HCT116 (cell line): ENCODE measurements at regions not wholly inside any gene's neighbourhood (a gene's known extent, or its start where the extent isn't known, plus 50 kb on each side); places are given as distances from the start of the nearest gene placed in this dataset.
"Not testable (repeated sequence)": the region's sequence is repeated elsewhere in the genome, so short reads cannot be mapped to it uniquely, and the experiment has no call there.

ENCODE experiments used
- ATAC-seq: fragments of 200-7000 bp; cut with Tn5 transposase; 2 replicates; pipeline ENCODE4 v1.9.1; 2020; ENCODE audit warnings: mild to moderate bottlenecking, moderate library complexity
- BruUV-seq: library from RNA; stranded (reverse); fragments of 400-500 nt; replicated peaks from 2 replicates; lab custom pipeline; 2021; lab: Mats Ljungman, UMichigan
- CTCF ChIA-PET: fragments of 300-600 bp; sonication (Branson Sonifier 250); formaldehyde crosslinking; loops from one replicate; lab custom pipeline; 2021; ENCODE audit warnings: antibody characterized with exemption; lab: Charles Lee
- POLR2A ChIA-PET: fragments of 300-600, 350-600 bp; sonication (Branson Sonifier 250); formaldehyde crosslinking; loops from one replicate; lab custom pipeline; 2021; ENCODE audit warnings: antibody characterized with exemption; lab: Charles Lee
- RAD21 ChIA-PET, 2 experiments: fragments of 300-600 bp; sonication (Branson Sonifier 250); formaldehyde crosslinking; loops; one replicate each; lab custom pipeline; 2023; ENCODE audit warnings: low total read pairs in 2 of 2; ENCODE audit not compliant: uncharacterized antibody in 2 of 2, unreplicated experiment in 2 of 2, low non-redundant PET in 1 of 2; lab: Charles Lee
- DNase-seq: peaks from one replicate; pipeline ENCODE4 v3.0.0-alpha.2; 2010; ENCODE audit warnings: low read depth, low spot score
- H2AFZ ChIP-seq: fragments of 200-600 bp; shearing (Covaris generic), sonication (generic); 2 replicates; pipeline ENCODE4 v1.6.1; 2017; ENCODE audit warnings: low read depth, mixed run types, mixed read lengths, antibody characterized with exemption, low read length; ENCODE audit not compliant: poor library complexity, severe bottlenecking
- H3K27ac ChIP-seq: 2 replicates; pipeline ENCODE4 v1.5.1; 2012; ENCODE audit warnings: low read depth, low read length
- H3K27me3 ChIP-seq: fragments of 200-600 bp; sonication (generic); 2 replicates; pipeline ENCODE4 v1.6.1; 2016; ENCODE audit warnings: mixed run types, low read length, mixed read lengths; ENCODE audit not compliant: insufficient read depth
- H3K36me3 ChIP-seq, 2 experiments: fragments of 200-500 bp in 1 of 2; fragments of 200-600 bp in 1 of 2; sonication (Bioruptor generic) in 1 of 2; sonication (generic) in 1 of 2; 2 replicates each; pipeline versions ENCODE4 v1.5.1 to v1.6.1; 2014 to 2016; ENCODE audit warnings: low read length in 2 of 2, inconsistent platforms in 1 of 2, mixed read lengths in 1 of 2, mixed run types in 1 of 2; ENCODE audit not compliant: insufficient read depth in 2 of 2, control insufficient read depth in 1 of 2
- H3K4me1 ChIP-seq, 2 experiments: fragments of 200-600 bp in 1 of 2; sonication (generic) in 1 of 2; 2 replicates each; pipeline versions ENCODE4 v1.5.1 to v1.6.1; 2012 to 2017; ENCODE audit warnings: low read length in 2 of 2, inconsistent platforms in 1 of 2, mild to moderate bottlenecking in 1 of 2, mixed read lengths in 1 of 2, mixed run types in 1 of 2, moderate library complexity in 1 of 2; ENCODE audit not compliant: insufficient read depth in 2 of 2, control insufficient read depth in 1 of 2
- H3K4me2 ChIP-seq: fragments of 200-600 bp; sonication (generic); 2 replicates; pipeline ENCODE4 v1.6.1; 2017; ENCODE audit warnings: mixed run types, low read length, mixed read lengths
- H3K4me3 ChIP-seq, 2 experiments: fragments of 200-600 bp in 1 of 2; sonication (generic) in 1 of 2; replicated peaks in 1 of 2; 2 replicates each; pipeline ENCODE4 v1.5.1; 2011 to 2016; ENCODE audit warnings: low read length in 2 of 2, control low read depth in 1 of 2, low read depth in 1 of 2, mild to moderate bottlenecking in 1 of 2, mixed read lengths in 1 of 2, mixed run types in 1 of 2
- H3K79me2 ChIP-seq: fragments of 200-600 bp; sonication (generic); 2 replicates; pipeline ENCODE4 v1.6.1; 2017; ENCODE audit warnings: mild to moderate bottlenecking, mixed run types, low read length, moderate library complexity, mixed read lengths; ENCODE audit not compliant: insufficient read depth
- H3K9ac ChIP-seq: fragments of 200-600 bp; sonication (generic); 2 replicates; pipeline ENCODE4 v1.6.1; 2016; ENCODE audit warnings: low read length, mixed read lengths
- H3K9me2 ChIP-seq: fragments of 200-600 bp; sonication (generic), shearing (Covaris generic); 2 replicates; pipeline ENCODE4 v1.6.1; 2017; ENCODE audit warnings: mixed run types, mild to moderate bottlenecking, moderate library complexity; ENCODE audit not compliant: insufficient read depth
- H3K9me3 ChIP-seq, 2 experiments: fragments of 200-500 bp in 1 of 2; fragments of 200-600 bp in 1 of 2; sonication (Bioruptor generic) in 1 of 2; sonication (generic) in 1 of 2; 2 replicates each; pipeline ENCODE4 v1.6.1; 2014 to 2017; ENCODE audit warnings: low read length in 2 of 2, mixed read lengths in 2 of 2, inconsistent platforms in 1 of 2, low read depth in 1 of 2, mild to moderate bottlenecking in 1 of 2, mixed run types in 1 of 2, moderate library complexity in 1 of 2; ENCODE audit not compliant: control insufficient read depth in 1 of 2, insufficient read depth in 1 of 2
- H4K20me1 ChIP-seq: fragments of 200-600 bp; sonication (generic), shearing (Covaris generic); 2 replicates; pipeline ENCODE4 v1.6.1; 2017; ENCODE audit warnings: mixed run types, mild to moderate bottlenecking, moderate library complexity; ENCODE audit not compliant: insufficient read depth
- EZH2phosphoT487 ChIP-seq: fragments of 200-600 bp; IDR thresholded peaks from 2 replicates; pipeline ENCODE4 v1.6.1; 2018; ENCODE audit warnings: antibody characterized with exemption, borderline replicate concordance
- JUND ChIP-seq: IDR thresholded peaks from 2 replicates; pipeline ENCODE4 v1.6.1; 2012
- intact Hi-C: fragments of 100-400 bp; cut with micrococcal nuclease; formaldehyde crosslinking; loops from 2 replicates; pipeline ENCODE4 v1.10.0; 2022

- H3K4me3 ChIP-seq, result no peak overlapping the region
- no peak overlapping the region for H3K4me2 ChIP-seq
- H3K27ac ChIP-seq, result no peak overlapping the region
- no peaks in the 10 kb centered on the region for H3K9me2 ChIP-seq
- no peak for DNase-seq
- BruUV-seq, result no TSS peak
- no peaks in the 10 kb centered on the region for H3K4me1 ChIP-seq
- H3K27me3 ChIP-seq, result 0 out of 2 replicates have a peak, but pooled peaks cover 3% of the 10 kb centered on the region
- TF ChIP-seq EZH2phosphoT487, result no peak
- TF ChIP-seq JUND, result no peak
- TF ChIP-seq, all 23 proteins: peak for 0
- Histone ChIP-seq H3K9ac (no peak overlapping the region), H2AFZ (no peak overlapping the region), H3K36me3 (no peaks in the 10 kb centered on the region), H4K20me1 (no peaks in the 10 kb centered on the region), H3K79me2 (no peaks in the 10 kb centered on the region), H3K9me3 (no peaks in the 10 kb centered on the region)
- POLR2A ChIA-PET, result no interaction called here
- CTCF ChIA-PET, result no interaction called here
- RAD21 ChIA-PET, result no interaction called here
- ATAC-seq, result no peak
- intact Hi-C loops, result no loop called here
Measured at GRCh38 chr20:30419466-30419865, 838.0 kb upstream of the DEFB115 start.

- H3K4me3 ChIP-seq, H3K79me2 ChIP-seq, CTCF ChIA-PET, H2AFZ ChIP-seq, H3K9me3 ChIP-seq, intact Hi-C loops, H3K27me3 ChIP-seq, POLR2A ChIA-PET, H3K4me2 ChIP-seq, H3K9me2 ChIP-seq, H3K9ac ChIP-seq, RAD21 ChIA-PET, H4K20me1 ChIP-seq, H3K27ac ChIP-seq, BruUV-seq, H3K4me1 ChIP-seq, ATAC-seq, DNase-seq, H3K36me3 ChIP-seq: not testable (repeated sequence)
Measured at GRCh38 chr20:30419871-30420420, 837.5 kb upstream of the DEFB115 start.
